Neural progenitor cell (in vitro differentiated cells): ENCODE measurements at regions not wholly inside any gene's neighbourhood (a gene's known extent, or its start where the extent isn't known, plus 50 kb on each side); places are given as distances from the start of the nearest gene placed in this dataset.

Experiments used
- CTCF ChIP-seq: fragments of 200-600 bp; sonication (generic); IDR thresholded peaks from 2 replicates; pipeline ENCODE4 v1.5.1; 2017; ENCODE audit warnings: antibody characterized with exemption, mild to moderate bottlenecking
- EZH2 ChIP-seq: fragments of 200-600 bp; sonication (generic); IDR thresholded peaks from 2 replicates; pipeline ENCODE4 v1.6.1; 2017; ENCODE audit warnings: antibody characterized with exemption, mild to moderate bottlenecking, moderate library complexity
- EZH2phosphoT487 ChIP-seq: fragments of 200-600 bp; sonication (generic); IDR thresholded peaks from 2 replicates; pipeline ENCODE4 v1.6.1; 2017; ENCODE audit warnings: antibody characterized with exemption

GRCh38 chr1:87926921-87927320 lies 598.2 kb downstream of the LMO4 start:
- TF ChIP-seq CTCF (no peak), EZH2 (no peak), EZH2phosphoT487 (no peak)
